Heart left ventricle (tissue), 16 donors: ENCODE measurements at regions not wholly inside any gene's neighbourhood (a gene's known extent, or its start where the extent isn't known, plus 50 kb on each side); places are given as distances from the start of the nearest gene placed in this dataset.
A peak's percentile ranks its signal among the peaks of the same experiment; 100 is the strongest.

Source experiments
- ATAC-seq, 4 donors: fragments of 200-7000 bp; cut with Tn5 transposase; one replicate each; pipeline ENCODE4 v1.9.1; 2020 to 2022; ENCODE audit warnings: moderate library complexity in 4 of 4, mild to moderate bottlenecking in 3 of 4, moderate number of reproducible peaks in 1 of 4
- DNase-seq, 5 donors: peaks; one replicate each; pipeline ENCODE4 v3.0.0-alpha.2; 2020
- H3K27ac ChIP-seq, 12 donors: fragments of 200-600 bp; sonication (generic) in 4 of 12; one replicate each; pipeline versions ENCODE4 v1.5.0 to v1.8.0; 2016 to 2022; ENCODE audit warnings: mild to moderate bottlenecking in 2 of 12
- H3K27me3 ChIP-seq, 9 donors: fragments of 200-600 bp; sonication (generic) in 2 of 9; one replicate each; pipeline versions ENCODE4 v1.5.1 to v1.8.0; 2016 to 2022; ENCODE audit warnings: mild to moderate bottlenecking in 3 of 9
- H3K36me3 ChIP-seq, 9 donors: fragments of 200-600 bp; sonication (generic) in 2 of 9; one replicate each; pipeline versions ENCODE4 v1.5.0 to v1.8.0; 2018 to 2022; ENCODE audit warnings: mild to moderate bottlenecking in 2 of 9
- H3K4me1 ChIP-seq, 12 donors: fragments of 200-600 bp; sonication (generic) in 4 of 12; one replicate each; pipeline versions ENCODE4 v1.5.0 to v1.8.0; 2016 to 2022; ENCODE audit warnings: mild to moderate bottlenecking in 3 of 12
- H3K4me3 ChIP-seq, 12 donors: fragments of 200-600 bp; sonication (generic) in 4 of 12; one replicate each; pipeline versions ENCODE4 v1.5.0 to v1.8.0; 2017 to 2022; ENCODE audit warnings: mild to moderate bottlenecking in 9 of 12, moderate library complexity in 4 of 12
- H3K9me3 ChIP-seq, 12 donors: fragments of 200-600 bp; sonication (generic) in 4 of 12; one replicate each; pipeline versions ENCODE4 v1.5.0 to v1.8.0; 2016 to 2022; ENCODE audit warnings: mild to moderate bottlenecking in 1 of 12
- POLR2A ChIP-seq, 2 donors: fragments of 450-650 bp; IDR thresholded peaks; one replicate each; pipeline ENCODE4 v1.6.1; 2017; ENCODE audit warnings: antibody characterized with exemption in 2 of 2, mild to moderate bottlenecking in 2 of 2, moderate library complexity in 2 of 2
- WGBS, 4 donors: extraction: QIAGEN DNeasy Blood & Tissue Kit in 2 of 4; methylation state at CpG; one replicate each; pipeline versions ENCODE4 v1.1.5 to v1.1.7; 2013 to 2018; 5-methylcytosine and 5-hydroxymethylcytosine counted together
- intact Hi-C, 10 donors: fragments of 100-400 bp; cut with DNase I; formaldehyde crosslinking; loops; one replicate each; pipeline versions ENCODE4 v1.11.1 to v1.14.2; 2022
- TF ChIP-seq, protein P1 (sequence below), 12 donors: fragments of 200-600 bp; sonication (generic) in 4 of 12; IDR thresholded peaks; one replicate each; pipeline versions ENCODE4 v1.5.0 to v1.8.0; 2018 to 2022; ENCODE audit warnings: antibody characterized with exemption in 12 of 12, mild to moderate bottlenecking in 5 of 12
- donor health status: ischemic (EF 13 %, LVEDD 7.1; RV severe dilation, severe dysfunction).
- donor health status: healthy with polysubstance abuse.
- donor health status: DM: no; HTN: yes; CAD: no.
- donor health status: DM: no; HTN: no; CAD: no.
- donor health status: ischemic (EF 25% LVEDD 6.9; RV normal size, moderate dysfunction).
- donor health status: ischemic (EF 25% LVEDD 5.7; RV mildly dilated, moderate dysfunction).
- donor health status: healthy.
- donor health status: DM: yes; HTN: yes; CAD: no.
- donor health status: ischemic (EF 35%, LVEDD 5.7; RV mildly dilated, moderate dysfunction).
- donor health status: nonischemic (EF 11% LVEDD 7.7; RV severe dilation, severe dysfunction).
- donor health status: DM: yes; HTN: yes; CAD: no.
- donor health status: PGD.
- donor health status: ischemic (EF 29% LVEDD 5.4; RV normal size, mild dysfunction).
- donor health status: nonischemic (EF 23%, LVEDD 6.1; RV moderate dilation, normal function).

DNA sequence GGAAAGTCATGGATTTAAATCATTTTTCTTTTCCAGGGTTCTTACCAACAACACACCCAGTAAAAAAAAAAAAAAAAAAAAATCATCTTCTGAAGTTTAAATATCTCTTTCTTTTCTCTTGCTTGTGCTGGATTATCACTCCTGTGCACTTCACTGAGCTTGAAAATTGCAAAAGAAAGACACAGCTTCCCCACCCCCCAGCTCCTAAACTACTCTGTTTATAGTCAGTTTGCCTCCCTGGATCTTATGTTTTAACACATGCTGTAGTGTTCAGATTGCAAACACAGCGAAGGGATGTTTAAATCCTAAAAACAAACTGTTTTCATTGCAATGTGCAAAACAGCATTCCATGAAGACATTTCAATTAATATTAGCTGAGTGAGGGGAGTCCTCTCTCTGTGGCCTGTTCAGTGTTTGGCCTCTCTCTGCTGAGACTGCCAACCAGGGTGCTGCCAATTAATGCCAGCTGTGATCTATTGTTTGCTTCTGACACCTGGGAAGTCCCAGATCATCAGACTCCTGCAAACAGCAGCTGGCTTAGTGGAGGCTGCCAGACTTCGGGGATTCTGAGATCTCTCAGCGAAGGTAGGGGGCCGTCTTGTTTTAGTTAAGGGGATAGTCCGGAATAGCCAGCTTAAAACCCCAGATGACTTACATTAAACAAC is 171.1 kb upstream of the PITX2 start:
- ATAC-seq = no peak
- TF ChIP-seq, protein P1, sequence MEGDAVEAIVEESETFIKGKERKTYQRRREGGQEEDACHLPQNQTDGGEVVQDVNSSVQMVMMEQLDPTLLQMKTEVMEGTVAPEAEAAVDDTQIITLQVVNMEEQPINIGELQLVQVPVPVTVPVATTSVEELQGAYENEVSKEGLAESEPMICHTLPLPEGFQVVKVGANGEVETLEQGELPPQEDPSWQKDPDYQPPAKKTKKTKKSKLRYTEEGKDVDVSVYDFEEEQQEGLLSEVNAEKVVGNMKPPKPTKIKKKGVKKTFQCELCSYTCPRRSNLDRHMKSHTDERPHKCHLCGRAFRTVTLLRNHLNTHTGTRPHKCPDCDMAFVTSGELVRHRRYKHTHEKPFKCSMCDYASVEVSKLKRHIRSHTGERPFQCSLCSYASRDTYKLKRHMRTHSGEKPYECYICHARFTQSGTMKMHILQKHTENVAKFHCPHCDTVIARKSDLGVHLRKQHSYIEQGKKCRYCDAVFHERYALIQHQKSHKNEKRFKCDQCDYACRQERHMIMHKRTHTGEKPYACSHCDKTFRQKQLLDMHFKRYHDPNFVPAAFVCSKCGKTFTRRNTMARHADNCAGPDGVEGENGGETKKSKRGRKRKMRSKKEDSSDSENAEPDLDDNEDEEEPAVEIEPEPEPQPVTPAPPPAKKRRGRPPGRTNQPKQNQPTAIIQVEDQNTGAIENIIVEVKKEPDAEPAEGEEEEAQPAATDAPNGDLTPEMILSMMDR (IDR thresholded peaks at IDR 0.05) = no peak
- no peak for TF ChIP-seq POLR2A (IDR thresholded peaks at IDR 0.05)
- H3K4me3 ChIP-seq = no peak overlapping the region

DNA sequence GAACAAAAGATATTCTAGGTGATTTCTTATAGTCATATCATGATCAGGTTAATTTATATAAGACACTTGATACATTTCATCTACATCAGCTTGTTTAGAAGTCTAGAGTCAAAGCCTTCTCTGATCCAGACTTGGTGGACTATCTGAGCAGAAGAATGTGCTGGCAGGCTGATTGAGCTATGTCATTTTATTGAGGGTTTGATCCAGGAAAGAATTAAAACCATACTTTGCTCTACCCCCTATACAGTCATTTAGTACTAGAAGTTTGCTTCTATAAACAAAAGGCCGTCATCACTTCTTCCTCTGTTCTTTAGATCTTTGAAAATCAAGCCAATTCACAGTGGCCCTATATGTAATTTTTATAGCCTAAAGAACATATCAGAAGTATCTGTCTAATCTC is 173.1 kb upstream of the PITX2 start:
- no peak overlapping the region for H3K27ac ChIP-seq
- H3K9me3 ChIP-seq = no peaks in the 10 kb centered on the region
- no peak overlapping the region for H3K4me3 ChIP-seq
- no peak for DNase-seq
- peaks cover 0 to 11% (median 0%) of the 10 kb centered on the region in 12 donors for H3K4me1 ChIP-seq
- intact Hi-C loops = no loop called here
- 88 to 92% (median 89%) methylated on average over 1 of the region's 1 CpG for WGBS, 4 donors
- H3K27me3 ChIP-seq = peaks cover 0 to 6% (median 0%) of the 10 kb centered on the region in 9 donors
- no peak for TF ChIP-seq POLR2A (IDR thresholded peaks at IDR 0.05)
- TF ChIP-seq, protein P1 (IDR thresholded peaks at IDR 0.05) = no peak
- ATAC-seq = no peak
- no peaks in the 10 kb centered on the region for H3K36me3 ChIP-seq

More for the DNA sequence above, 171.1 kb upstream of the PITX2 start:
- intact Hi-C loops = no loop called here
- Histone ChIP-seq H3K27ac (no peak overlapping the region), H3K9me3 (no peaks in the 10 kb centered on the region), H3K27me3 (no peaks in the 10 kb centered on the region), H3K36me3 (no peaks in the 10 kb centered on the region), H3K4me1 (peaks cover 0 to 11% (median 0%) of the 10 kb centered on the region in 12 donors)
- no peak for DNase-seq
- 45 to 61% (median 56%) methylated on average over 5 of the region's 5 CpGs for WGBS, 4 donors

DNA sequence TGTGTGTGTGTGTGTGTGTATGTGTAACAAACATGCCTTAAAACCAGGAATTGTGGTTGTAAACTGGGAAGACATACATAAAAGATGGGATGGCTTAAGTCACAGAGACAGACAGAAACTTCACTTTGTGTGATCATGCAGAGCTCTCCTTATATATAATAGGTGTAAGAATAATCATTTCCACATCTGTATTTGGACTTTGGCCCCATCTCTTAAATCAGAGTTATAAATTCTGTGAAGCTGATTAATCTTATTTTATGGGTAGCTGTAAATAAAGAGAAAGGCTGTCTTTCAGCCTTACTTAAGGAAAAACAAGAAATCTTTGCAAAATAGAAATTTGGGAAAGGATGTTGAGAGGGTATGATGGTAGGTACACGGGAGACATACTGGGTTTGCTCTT is 174.6 kb upstream of the PITX2 start:
- WGBS, 4 donors = 82 to 88% (median 84%) methylated on average over 1 of the region's 1 CpG
- intact Hi-C loops = no loop called here
- Histone ChIP-seq H3K36me3 (no peaks in the 10 kb centered on the region), H3K27ac (no peak overlapping the region), H3K9me3 (no peaks in the 10 kb centered on the region), H3K27me3 (peaks cover 0 to 6% (median 0%) of the 10 kb centered on the region in 9 donors), H3K4me3 (no peak overlapping the region), H3K4me1 (peaks cover 0 to 11% (median 0%) of the 10 kb centered on the region in 12 donors)
- DNase-seq = no peak
- TF ChIP-seq, protein P1 (IDR thresholded peaks at IDR 0.05) = no peak
- no peak for TF ChIP-seq POLR2A (IDR thresholded peaks at IDR 0.05)
- ATAC-seq = no peak

DNA sequence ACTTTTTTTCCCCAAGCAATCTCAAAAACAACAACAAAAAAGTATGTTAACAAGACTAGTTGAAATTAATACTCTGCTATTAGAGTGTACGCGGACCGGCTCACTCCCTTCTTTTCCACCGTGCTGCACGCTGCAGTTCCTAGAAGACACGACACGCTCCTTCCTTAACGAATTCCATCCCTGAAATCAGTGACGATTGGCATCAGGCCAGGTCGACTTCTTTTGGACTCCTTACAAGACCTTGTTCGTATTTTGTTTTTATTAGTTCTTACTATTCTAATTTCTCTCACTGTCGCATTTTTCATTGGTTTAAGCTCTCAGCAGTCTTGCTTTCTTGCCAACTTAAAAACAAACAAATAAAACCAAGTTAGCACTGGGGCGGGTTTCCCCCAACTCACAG is 175.8 kb upstream of the PITX2 start:
- 64 to 70% (median 68%) methylated on average over 13 of the region's 13 CpGs for WGBS, 4 donors
- intact Hi-C loops = no loop called here
- peaks cover 0 to 5% (median 0%) of the 10 kb centered on the region in 12 donors for H3K4me1 ChIP-seq
- DNase-seq (peak in 2 of 5 donors; percentile 13 to 44), ATAC-seq (no peak)
- peaks cover 0 to 6% (median 0%) of the 10 kb centered on the region in 9 donors for H3K27me3 ChIP-seq
- H3K36me3 ChIP-seq = no peaks in the 10 kb centered on the region
- TF ChIP-seq, protein P1 (IDR thresholded peaks at IDR 0.05) = no peak
- TF ChIP-seq POLR2A (IDR thresholded peaks at IDR 0.05) = no peak
- no peak overlapping the region for H3K27ac ChIP-seq
- H3K9me3 ChIP-seq = no peaks in the 10 kb centered on the region
- H3K4me3 ChIP-seq = no peak overlapping the region
